ENCODE measurements at regions not wholly inside any gene's neighbourhood (a gene's known extent, or its start where the extent isn't known, plus 50 kb on each side); places are given as distances from the start of the nearest gene placed in this dataset.

DNA sequence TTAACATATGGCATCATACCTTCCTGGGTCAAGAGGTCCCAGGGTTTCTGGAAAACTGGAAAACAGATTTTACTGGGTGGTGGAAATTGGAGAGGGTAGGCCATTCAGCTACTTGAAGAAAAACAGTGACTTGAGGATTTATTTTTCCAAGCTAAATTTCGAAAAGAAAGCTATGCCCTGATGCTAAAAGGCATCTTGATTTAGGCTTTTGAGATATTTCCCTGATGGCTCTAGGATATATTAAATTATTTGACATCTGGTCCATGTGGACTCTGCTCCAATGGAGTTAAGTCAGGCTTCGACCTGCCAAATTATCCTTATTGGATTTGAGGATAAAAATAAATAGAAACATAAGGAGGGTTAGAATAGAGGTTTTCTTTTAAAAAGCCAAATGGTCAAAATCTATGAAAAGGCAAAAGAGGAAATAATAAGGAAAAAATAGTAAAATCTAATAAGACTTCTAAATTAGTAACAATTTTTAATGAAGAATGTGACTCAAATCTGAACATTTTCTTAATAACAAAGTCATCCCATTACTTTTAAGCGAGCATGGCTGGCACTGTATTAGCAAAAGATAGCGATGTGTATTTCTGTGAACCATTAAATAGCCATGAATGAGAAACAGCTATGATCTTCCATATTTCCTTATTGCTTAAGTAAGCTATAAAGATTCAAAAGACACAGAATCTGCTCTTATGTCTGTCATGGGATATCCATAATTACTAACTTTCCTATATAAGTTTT, 190.0 kb upstream of the MIR17HG start:
- no peaks in the 10 kb centered on the region for H4K20me1 ChIP-seq (ENCODE audit: insufficient read depth, low read length)
- H3K9me3 ChIP-seq (ENCODE audit: low read depth, low read length) = no peaks in the 10 kb centered on the region
- H3K4me3 ChIP-seq (ENCODE audit: insufficient read depth, low read length) = no peak overlapping the region
- H3K36me3 ChIP-seq (ENCODE audit: insufficient read depth, low read length) = no peaks in the 10 kb centered on the region
- DNase-seq (ENCODE audit: insufficient read length, low spot score, missing footprints) = no peak
- TF ChIP-seq, protein P1, sequence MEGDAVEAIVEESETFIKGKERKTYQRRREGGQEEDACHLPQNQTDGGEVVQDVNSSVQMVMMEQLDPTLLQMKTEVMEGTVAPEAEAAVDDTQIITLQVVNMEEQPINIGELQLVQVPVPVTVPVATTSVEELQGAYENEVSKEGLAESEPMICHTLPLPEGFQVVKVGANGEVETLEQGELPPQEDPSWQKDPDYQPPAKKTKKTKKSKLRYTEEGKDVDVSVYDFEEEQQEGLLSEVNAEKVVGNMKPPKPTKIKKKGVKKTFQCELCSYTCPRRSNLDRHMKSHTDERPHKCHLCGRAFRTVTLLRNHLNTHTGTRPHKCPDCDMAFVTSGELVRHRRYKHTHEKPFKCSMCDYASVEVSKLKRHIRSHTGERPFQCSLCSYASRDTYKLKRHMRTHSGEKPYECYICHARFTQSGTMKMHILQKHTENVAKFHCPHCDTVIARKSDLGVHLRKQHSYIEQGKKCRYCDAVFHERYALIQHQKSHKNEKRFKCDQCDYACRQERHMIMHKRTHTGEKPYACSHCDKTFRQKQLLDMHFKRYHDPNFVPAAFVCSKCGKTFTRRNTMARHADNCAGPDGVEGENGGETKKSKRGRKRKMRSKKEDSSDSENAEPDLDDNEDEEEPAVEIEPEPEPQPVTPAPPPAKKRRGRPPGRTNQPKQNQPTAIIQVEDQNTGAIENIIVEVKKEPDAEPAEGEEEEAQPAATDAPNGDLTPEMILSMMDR (IDR thresholded peaks at IDR 0.05; ENCODE audit: extremely low read depth, low read depth, low read length) = no peak
- H3K4me2 ChIP-seq (ENCODE audit: insufficient read depth, low read length) = no peak overlapping the region
- H3K27ac ChIP-seq (ENCODE audit: low read depth, low read length) = no peak overlapping the region
- no peaks in the 10 kb centered on the region for H3K27me3 ChIP-seq (ENCODE audit: insufficient read depth, low read length)
- no peaks in the 10 kb centered on the region for H3K79me2 ChIP-seq (ENCODE audit: insufficient read depth, low read length)
- no peak overlapping the region for H2AFZ ChIP-seq (ENCODE audit: low read length)
- H3K4me1 ChIP-seq (ENCODE audit: insufficient read depth, low read length) = no peaks in the 10 kb centered on the region

DNA sequence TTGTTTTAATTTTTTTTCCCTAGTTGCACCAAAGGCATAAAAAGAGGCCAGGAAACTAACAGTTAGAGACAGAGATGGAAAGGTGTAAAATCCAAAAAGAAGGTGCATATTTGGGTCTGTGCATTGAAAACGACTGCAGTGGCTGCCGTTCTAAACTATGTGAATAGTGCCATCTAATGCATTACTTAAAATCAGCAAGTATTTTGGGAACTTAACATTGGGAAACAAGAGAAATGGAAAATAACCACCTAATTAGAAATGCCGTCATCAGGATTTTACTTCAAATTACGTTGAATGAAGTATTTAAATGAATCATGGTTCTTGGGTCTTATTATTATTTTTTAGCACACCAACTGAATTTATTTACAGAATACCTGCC, 189.5 kb upstream of the MIR17HG start:
- no peaks in the 10 kb centered on the region for H3K36me3 ChIP-seq (ENCODE audit: insufficient read depth, low read length)
- H3K79me2 ChIP-seq (ENCODE audit: insufficient read depth, low read length) = no peaks in the 10 kb centered on the region
- no peaks in the 10 kb centered on the region for H4K20me1 ChIP-seq (ENCODE audit: insufficient read depth, low read length)
- H3K27ac ChIP-seq (ENCODE audit: low read depth, low read length) = no peak overlapping the region
- TF ChIP-seq, protein P1 (IDR thresholded peaks at IDR 0.05; ENCODE audit: extremely low read depth, low read depth, low read length) = no peak
- no peak overlapping the region for H3K4me3 ChIP-seq (ENCODE audit: insufficient read depth, low read length)
- no peaks in the 10 kb centered on the region for H3K27me3 ChIP-seq (ENCODE audit: insufficient read depth, low read length)
- no peaks in the 10 kb centered on the region for H3K9me3 ChIP-seq (ENCODE audit: low read depth, low read length)
- DNase-seq (ENCODE audit: insufficient read length, low spot score, missing footprints) = no peak
- H3K4me2 ChIP-seq (ENCODE audit: insufficient read depth, low read length) = no peak overlapping the region
- H2AFZ ChIP-seq (ENCODE audit: low read length) = no peak overlapping the region
- no peaks in the 10 kb centered on the region for H3K4me1 ChIP-seq (ENCODE audit: insufficient read depth, low read length)

DNA sequence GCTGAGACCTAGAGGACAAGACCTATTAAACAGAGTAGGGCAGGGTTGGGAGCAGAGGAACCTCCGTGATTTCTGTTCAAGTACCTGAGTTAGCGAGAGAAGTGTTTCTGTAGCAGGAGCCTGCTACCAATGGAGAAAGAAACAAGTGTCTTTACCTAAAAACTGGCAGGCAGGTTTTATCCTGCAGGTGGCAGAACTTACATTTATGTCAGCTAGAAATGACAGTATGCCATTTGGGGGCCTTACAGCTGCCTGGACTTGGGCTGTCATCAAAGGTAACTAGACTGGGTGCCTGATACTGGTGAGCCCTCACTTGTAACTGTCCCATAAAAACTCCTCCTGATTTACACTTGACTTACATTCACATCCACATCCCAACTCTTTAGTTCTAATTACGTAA, 185.3 kb upstream of the MIR17HG start:
- no peak overlapping the region for H3K4me2 ChIP-seq (ENCODE audit: insufficient read depth, low read length)
- H3K4me3 ChIP-seq (ENCODE audit: insufficient read depth, low read length) = no peak overlapping the region
- H4K20me1 ChIP-seq (ENCODE audit: insufficient read depth, low read length) = no peaks in the 10 kb centered on the region
- H3K36me3 ChIP-seq (ENCODE audit: insufficient read depth, low read length) = no peaks in the 10 kb centered on the region
- H3K4me1 ChIP-seq (ENCODE audit: insufficient read depth, low read length) = no peaks in the 10 kb centered on the region
- no peak overlapping the region for H3K27ac ChIP-seq (ENCODE audit: low read depth, low read length)
- H2AFZ ChIP-seq (ENCODE audit: low read length) = no peak overlapping the region
- DNase-seq (ENCODE audit: insufficient read length, low spot score, missing footprints) = no peak
- TF ChIP-seq, protein P1 (IDR thresholded peaks at IDR 0.05; ENCODE audit: extremely low read depth, low read depth, low read length) = no peak
- H3K79me2 ChIP-seq (ENCODE audit: insufficient read depth, low read length) = no peaks in the 10 kb centered on the region
- H3K27me3 ChIP-seq (ENCODE audit: insufficient read depth, low read length) = no peaks in the 10 kb centered on the region
- no peaks in the 10 kb centered on the region for H3K9me3 ChIP-seq (ENCODE audit: low read depth, low read length)

DNA sequence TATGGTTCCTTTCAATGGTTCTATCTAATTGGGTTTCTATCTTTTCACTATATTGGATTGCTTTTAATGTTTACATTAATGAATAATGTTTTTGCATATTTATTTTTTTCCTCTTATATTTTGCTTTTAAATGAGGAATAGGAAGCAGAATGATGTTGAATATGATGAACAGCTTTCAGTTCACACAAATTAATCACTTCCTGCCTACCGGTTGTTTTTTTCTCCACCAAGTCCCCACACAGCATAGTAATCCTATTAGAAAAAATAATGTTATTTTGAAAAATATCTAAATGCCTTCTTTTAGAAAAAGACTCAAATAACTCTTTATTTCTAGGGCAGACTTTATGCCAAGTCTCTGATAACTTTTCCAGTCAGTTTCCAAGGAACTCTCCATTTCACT, 184.9 kb upstream of the MIR17HG start:
- no peak overlapping the region for H2AFZ ChIP-seq (ENCODE audit: low read length)
- H3K36me3 ChIP-seq (ENCODE audit: insufficient read depth, low read length) = no peaks in the 10 kb centered on the region
- no peaks in the 10 kb centered on the region for H4K20me1 ChIP-seq (ENCODE audit: insufficient read depth, low read length)
- H3K9me3 ChIP-seq (ENCODE audit: low read depth, low read length) = no peaks in the 10 kb centered on the region
- no peak overlapping the region for H3K4me3 ChIP-seq (ENCODE audit: insufficient read depth, low read length)
- no peaks in the 10 kb centered on the region for H3K79me2 ChIP-seq (ENCODE audit: insufficient read depth, low read length)
- no peak overlapping the region for H3K27ac ChIP-seq (ENCODE audit: low read depth, low read length)
- no peaks in the 10 kb centered on the region for H3K4me1 ChIP-seq (ENCODE audit: insufficient read depth, low read length)
- no peak for DNase-seq (ENCODE audit: insufficient read length, low spot score, missing footprints)
- H3K27me3 ChIP-seq (ENCODE audit: insufficient read depth, low read length) = no peaks in the 10 kb centered on the region
- TF ChIP-seq, protein P1 (IDR thresholded peaks at IDR 0.05; ENCODE audit: extremely low read depth, low read depth, low read length) = no peak
- no peak overlapping the region for H3K4me2 ChIP-seq (ENCODE audit: insufficient read depth, low read length)

Measured in osteoblast (primary cell).